ENCODE measurements at regions not wholly inside any gene's neighbourhood (a gene's known extent, or its start where the extent isn't known, plus 50 kb on each side); places are given as distances from the start of the nearest gene placed in this dataset.
A peak's percentile ranks its signal among the peaks of the same experiment; 100 is the strongest.

GRCh38 chr14:65303190-65303898, 109.2 kb upstream of the FUT8 start:
- BruUV-seq (replicated peaks), result no TSS peak
- H3K27ac Mint-ChIP-seq (ENCODE audit: low read depth, unreplicated experiment), result no peak overlapping the region
- H3K36me3 Mint-ChIP-seq (ENCODE audit: insufficient read depth, unreplicated experiment), result no peaks in the 10 kb centered on the region
- peak; percentile 34 for DNase-seq (ENCODE audit: unreplicated experiment)
- no peak overlapping the region for H3K4me3 Mint-ChIP-seq (ENCODE audit: unreplicated experiment)
- intact Hi-C loops (cut with micrococcal nuclease), result no loop called here
- no peaks in the 10 kb centered on the region for H3K9me3 Mint-ChIP-seq (ENCODE audit: unreplicated experiment)
- no peaks in the 10 kb centered on the region for H3K27me3 Mint-ChIP-seq (ENCODE audit: insufficient read depth, unreplicated experiment)
- peaks cover 17% of the 10 kb centered on the region for H3K4me1 Mint-ChIP-seq (ENCODE audit: insufficient read depth, unreplicated experiment)
- TF ChIP-seq, protein P1, sequence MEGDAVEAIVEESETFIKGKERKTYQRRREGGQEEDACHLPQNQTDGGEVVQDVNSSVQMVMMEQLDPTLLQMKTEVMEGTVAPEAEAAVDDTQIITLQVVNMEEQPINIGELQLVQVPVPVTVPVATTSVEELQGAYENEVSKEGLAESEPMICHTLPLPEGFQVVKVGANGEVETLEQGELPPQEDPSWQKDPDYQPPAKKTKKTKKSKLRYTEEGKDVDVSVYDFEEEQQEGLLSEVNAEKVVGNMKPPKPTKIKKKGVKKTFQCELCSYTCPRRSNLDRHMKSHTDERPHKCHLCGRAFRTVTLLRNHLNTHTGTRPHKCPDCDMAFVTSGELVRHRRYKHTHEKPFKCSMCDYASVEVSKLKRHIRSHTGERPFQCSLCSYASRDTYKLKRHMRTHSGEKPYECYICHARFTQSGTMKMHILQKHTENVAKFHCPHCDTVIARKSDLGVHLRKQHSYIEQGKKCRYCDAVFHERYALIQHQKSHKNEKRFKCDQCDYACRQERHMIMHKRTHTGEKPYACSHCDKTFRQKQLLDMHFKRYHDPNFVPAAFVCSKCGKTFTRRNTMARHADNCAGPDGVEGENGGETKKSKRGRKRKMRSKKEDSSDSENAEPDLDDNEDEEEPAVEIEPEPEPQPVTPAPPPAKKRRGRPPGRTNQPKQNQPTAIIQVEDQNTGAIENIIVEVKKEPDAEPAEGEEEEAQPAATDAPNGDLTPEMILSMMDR (IDR thresholded peaks at IDR 0.05; ENCODE audit: unreplicated experiment), result no peak
- ChIA-PET POLR2A (no interaction called here), CTCF (no interaction called here)

DNA sequence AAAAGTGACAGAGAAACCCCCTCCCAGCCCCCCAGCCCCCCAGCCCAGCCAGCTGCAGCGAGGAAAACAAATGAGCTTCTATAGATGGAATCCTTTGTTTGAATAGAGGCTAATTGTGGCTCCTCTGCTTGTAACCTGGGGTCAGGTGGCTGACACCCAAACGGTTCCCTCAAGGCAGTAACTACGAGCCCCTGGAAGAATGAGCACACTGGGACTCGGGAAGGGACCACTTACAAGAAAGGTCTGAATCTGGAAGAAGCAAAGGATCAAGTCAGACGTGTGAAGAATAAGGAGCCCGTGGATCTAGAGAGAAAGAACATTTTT, 108.7 kb upstream of the FUT8 start:
- H3K36me3 Mint-ChIP-seq (ENCODE audit: insufficient read depth, unreplicated experiment), result no peaks in the 10 kb centered on the region
- H3K4me1 Mint-ChIP-seq (ENCODE audit: insufficient read depth, unreplicated experiment), result peaks cover 17% of the 10 kb centered on the region
- H3K27ac Mint-ChIP-seq (ENCODE audit: low read depth, unreplicated experiment), result no peak overlapping the region
- no TSS peak for BruUV-seq (replicated peaks)
- TF ChIP-seq, protein P1 (IDR thresholded peaks at IDR 0.05; ENCODE audit: unreplicated experiment), result no peak
- H3K27me3 Mint-ChIP-seq (ENCODE audit: insufficient read depth, unreplicated experiment), result no peaks in the 10 kb centered on the region
- H3K4me3 Mint-ChIP-seq (ENCODE audit: unreplicated experiment), result no peak overlapping the region
- ChIA-PET CTCF (no interaction called here), POLR2A (no interaction called here)
- no peaks in the 10 kb centered on the region for H3K9me3 Mint-ChIP-seq (ENCODE audit: unreplicated experiment)
- intact Hi-C loops (cut with micrococcal nuclease), result no loop called here
- no peak for DNase-seq (ENCODE audit: unreplicated experiment)

GRCh38 chr14:65304239-65304638, 108.3 kb upstream of the FUT8 start:
- DNase-seq (ENCODE audit: unreplicated experiment), result no peak
- ChIA-PET POLR2A (no interaction called here), CTCF (no interaction called here)
- H3K27ac Mint-ChIP-seq (ENCODE audit: low read depth, unreplicated experiment), result no peak overlapping the region
- H3K27me3 Mint-ChIP-seq (ENCODE audit: insufficient read depth, unreplicated experiment), result no peaks in the 10 kb centered on the region
- H3K4me3 Mint-ChIP-seq (ENCODE audit: unreplicated experiment), result no peak overlapping the region
- H3K36me3 Mint-ChIP-seq (ENCODE audit: insufficient read depth, unreplicated experiment), result no peaks in the 10 kb centered on the region
- TF ChIP-seq, protein P1 (IDR thresholded peaks at IDR 0.05; ENCODE audit: unreplicated experiment), result no peak
- H3K4me1 Mint-ChIP-seq (ENCODE audit: insufficient read depth, unreplicated experiment), result peaks cover 17% of the 10 kb centered on the region
- no TSS peak for BruUV-seq (replicated peaks)
- intact Hi-C loops (cut with micrococcal nuclease), result no loop called here
- no peaks in the 10 kb centered on the region for H3K9me3 Mint-ChIP-seq (ENCODE audit: unreplicated experiment)

GRCh38 chr14:65304963-65305362, 107.6 kb upstream of the FUT8 start:
- BruUV-seq (replicated peaks), result no TSS peak
- intact Hi-C loops (cut with micrococcal nuclease), result no loop called here

More at GRCh38 chr14:65304963-65305362, 107.6 kb upstream of the FUT8 start:
- no peaks in the 10 kb centered on the region for H3K27me3 Mint-ChIP-seq (ENCODE audit: insufficient read depth, unreplicated experiment)
- POLR2A ChIA-PET, result no interaction called here
- H3K36me3 Mint-ChIP-seq (ENCODE audit: insufficient read depth, unreplicated experiment), result no peaks in the 10 kb centered on the region
- no peaks in the 10 kb centered on the region for H3K9me3 Mint-ChIP-seq (ENCODE audit: unreplicated experiment)
- H3K27ac Mint-ChIP-seq (ENCODE audit: low read depth, unreplicated experiment), result no peak overlapping the region
- CTCF ChIA-PET, result interaction anchor here (1.1 kb wide), 1 partner anchor 83 kb away, joined by 3 read pairs; no protein-coding TSS in a partner anchor
- no peak for DNase-seq (ENCODE audit: unreplicated experiment)
- no peak overlapping the region for H3K4me3 Mint-ChIP-seq (ENCODE audit: unreplicated experiment)
- TF ChIP-seq, protein P1 (IDR thresholded peaks at IDR 0.05; ENCODE audit: unreplicated experiment), result no peak
- peaks cover 17% of the 10 kb centered on the region for H3K4me1 Mint-ChIP-seq (ENCODE audit: insufficient read depth, unreplicated experiment)

All from MCF 10A (cell line).